PC-9 (cell line): ENCODE measurements at regions not wholly inside any gene's neighbourhood (a gene's known extent, or its start where the extent isn't known, plus 50 kb on each side); places are given as distances from the start of the nearest gene placed in this dataset.

ENCODE experiments used
- BruUV-seq: library from RNA; stranded (reverse); fragments of 400-500 nt; replicated peaks from 2 replicates; lab custom pipeline; 2021; lab: Mats Ljungman, UMichigan
- CTCF ChIA-PET: fragments of 300-600 bp; sonication (Branson Sonifier 250); formaldehyde crosslinking; loops from one replicate; lab custom pipeline; 2022; ENCODE audit warnings: antibody characterized with exemption; lab: Charles Lee
- POLR2A ChIA-PET: fragments of 300-600 bp; sonication (Branson Sonifier 250); formaldehyde crosslinking; loops from one replicate; lab custom pipeline; 2022; ENCODE audit warnings: antibody characterized with exemption; ENCODE audit not compliant: unreplicated experiment; lab: Charles Lee
- DNase-seq, 2 experiments: peaks; one replicate each; pipeline versions ENCODE4 v3.0.0 to v3.0.0-alpha.2; 2015 to 2022; ENCODE audit warnings: mixed read lengths in 1 of 2
- H2AFZ ChIP-seq: fragments of 200-600 bp; sonication (generic); 2 replicates; pipeline ENCODE4 v1.8.1; 2017; ENCODE audit warnings: antibody characterized with exemption
- H3F3A ChIP-seq: fragments of 200-600 bp; sonication (generic); 2 replicates; pipeline ENCODE4 v1.8.1; 2017; ENCODE audit warnings: antibody characterized with exemption, mild to moderate bottlenecking, low read depth; ENCODE audit not compliant: insufficient read depth
- H3K27ac ChIP-seq: fragments of 200-600 bp; sonication (generic); 2 replicates; pipeline ENCODE4 v1.6.1; 2016; ENCODE audit warnings: mixed run types
- H3K27me3 ChIP-seq: fragments of 200-600 bp; sonication (generic); 2 replicates; pipeline ENCODE4 v1.6.1; 2016; ENCODE audit warnings: low read depth, mixed run types; ENCODE audit not compliant: insufficient read depth
- H3K36me3 ChIP-seq: fragments of 200-600 bp; sonication (generic); 2 replicates; pipeline ENCODE4 v1.6.1; 2016; ENCODE audit warnings: low read depth, mixed run types
- H3K4me1 ChIP-seq: fragments of 200-600 bp; sonication (generic); replicated peaks from 2 replicates; pipeline ENCODE4 v1.6.1; 2016; ENCODE audit warnings: mixed run types; ENCODE audit not compliant: insufficient read depth
- H3K4me2 ChIP-seq: fragments of 200-600 bp; sonication (generic); 2 replicates; pipeline ENCODE4 v1.6.1; 2017; ENCODE audit warnings: mixed run types
- H3K4me3 ChIP-seq: fragments of 200-600 bp; sonication (generic); 2 replicates; pipeline ENCODE4 v1.6.1; 2016; ENCODE audit warnings: mixed run types
- H3K79me2 ChIP-seq: fragments of 200-600 bp; sonication (generic); 2 replicates; pipeline ENCODE4 v1.6.1; 2017; ENCODE audit warnings: low read depth, mixed run types
- H3K9me2 ChIP-seq: fragments of 200-600 bp; sonication (generic); 2 replicates; pipeline ENCODE4 v1.8.1; 2017; ENCODE audit warnings: mild to moderate bottlenecking; ENCODE audit not compliant: insufficient read depth
- H3K9me3 ChIP-seq: fragments of 200-600 bp; sonication (generic); 2 replicates; pipeline ENCODE4 v1.8.1; 2016; ENCODE audit warnings: low read depth; ENCODE audit not compliant: insufficient read depth
- H4K20me1 ChIP-seq: fragments of 200-600 bp; sonication (generic); 2 replicates; pipeline ENCODE4 v1.8.1; 2017; ENCODE audit not compliant: insufficient read depth
- CTCF ChIP-seq: fragments of 200-600 bp; sonication (generic); conservative IDR thresholded peaks from 2 replicates; pipeline ENCODE4 v1.6.1; 2017; ENCODE audit warnings: mixed run types, antibody characterized with exemption, mild to moderate bottlenecking, moderate library complexity
- EZH2 ChIP-seq: fragments of 200-600 bp; sonication (generic); IDR thresholded peaks from 2 replicates; pipeline ENCODE4 v1.8.0; 2017; ENCODE audit warnings: antibody characterized with exemption, low read depth
- intact Hi-C: fragments of 100-400 bp; cut with micrococcal nuclease; formaldehyde crosslinking; loops from one replicate; pipeline ENCODE4 v1.10.0; 2022; ENCODE audit not compliant: unreplicated experiment

- TF ChIP-seq EZH2 (no peak), CTCF (no peak)
- no peaks in the 10 kb centered on the region for H4K20me1 ChIP-seq
- H3K9me2 ChIP-seq: no peaks in the 10 kb centered on the region
- H3K79me2 ChIP-seq: no peaks in the 10 kb centered on the region
- intact Hi-C loops: no loop called here
- POLR2A ChIA-PET: no interaction called here
- peaks cover 13% of the 10 kb centered on the region for H3K4me1 ChIP-seq
- no peaks in the 10 kb centered on the region for H3K27me3 ChIP-seq
- H3K36me3 ChIP-seq: no peaks in the 10 kb centered on the region
- DNase-seq: no peak
- no TSS peak for BruUV-seq
- H3K9me3 ChIP-seq: peaks cover 3% of the 10 kb centered on the region; the same call in 1 of the 2 replicates
- no peak overlapping the region for H3K4me3 ChIP-seq
- no peak overlapping the region for H3K27ac ChIP-seq
- peaks cover 7% of the 10 kb centered on the region; the same call in 1 of the 2 replicates for H3F3A ChIP-seq
- no peak overlapping the region for H3K4me2 ChIP-seq
- H2AFZ ChIP-seq: no peak overlapping the region
- CTCF ChIA-PET: interaction anchor here (0.5 kb wide), 1 partner anchor 256 kb away, joined by 3 read pairs; no protein-coding TSS in a partner anchor
These were observed 307.8 kb downstream of the ENC1 start for GRCh38 chr5:74332682-74333081.

GRCh38 chr5:74332006-74332405 is 308.5 kb downstream of the ENC1 start:
- Histone ChIP-seq H3K27me3 (no peaks in the 10 kb centered on the region), H3K4me2 (no peak overlapping the region), H3K27ac (no peak overlapping the region), H4K20me1 (no peaks in the 10 kb centered on the region), H3K4me3 (no peak overlapping the region), H3K79me2 (no peaks in the 10 kb centered on the region), H3K9me3 (peaks cover 3% of the 10 kb centered on the region; the same call in 1 of the 2 replicates), H2AFZ (no peak overlapping the region), H3K4me1 (peaks cover 19% of the 10 kb centered on the region), H3K36me3 (no peaks in the 10 kb centered on the region), H3F3A (peaks cover 14% of the 10 kb centered on the region), H3K9me2 (no peaks in the 10 kb centered on the region)
- POLR2A ChIA-PET: interaction anchor here (0.7 kb wide), 1 partner anchor 212 kb away, joined by 5 read pairs; no protein-coding TSS in a partner anchor
- CTCF ChIA-PET: no interaction called here
- intact Hi-C loops: no loop called here
- no peak for TF ChIP-seq CTCF
- TF ChIP-seq EZH2: no peak
- DNase-seq: no peak
- no TSS peak for BruUV-seq

- Histone ChIP-seq H3K27ac (peak overlapping the region; percentile 89), H3K9me2 (no peaks in the 10 kb centered on the region), H3K4me3 (no peak overlapping the region), H2AFZ (no peak overlapping the region), H4K20me1 (no peaks in the 10 kb centered on the region), H3K9me3 (peaks cover 3% of the 10 kb centered on the region; the same call in 1 of the 2 replicates), H3K27me3 (no peaks in the 10 kb centered on the region), H3K4me2 (0 out of 2 replicates have a peak overlapping the region, but pooled peaks have one; percentile 50), H3F3A (peaks cover 22% of the 10 kb centered on the region), H3K4me1 (peaks cover 40% of the 10 kb centered on the region), H3K36me3 (no peaks in the 10 kb centered on the region), H3K79me2 (no peaks in the 10 kb centered on the region)
- intact Hi-C loops: no loop called here
- no peak for TF ChIP-seq CTCF
- no peak for TF ChIP-seq EZH2
- BruUV-seq: no TSS peak
- peak in 1 of 2 experiments; percentile 68 for DNase-seq
- CTCF ChIA-PET: no interaction called here
- POLR2A ChIA-PET: no interaction called here
These were observed 312.3 kb downstream of the ENC1 start for GRCh38 chr5:74328221-74328630.
